ENCODE measurements at regions not wholly inside any gene's neighbourhood (a gene's known extent, or its start where the extent isn't known, plus 50 kb on each side); places are given as distances from the start of the nearest gene placed in this dataset.

- no peak for TF ChIP-seq CTCF (conservative IDR thresholded peaks at IDR 0.05; ENCODE audit: low read depth, low read length)
- H3K4me3 ChIP-seq (ENCODE audit: low read depth, low read length): no peak overlapping the region
- DNase-seq (ENCODE audit: low read depth): peak; percentile 1
These were observed 224.3 kb downstream of the NEDD1 start for GRCh38 chr12:97131220-97131981.

- no peak for DNase-seq (ENCODE audit: low read depth)
- H3K4me3 ChIP-seq (ENCODE audit: low read depth, low read length): no peak overlapping the region
These were observed 225.2 kb downstream of the NEDD1 start for GRCh38 chr12:97132270-97132669.

GRCh38 chr12:97134495-97134894 is 227.4 kb downstream of the NEDD1 start:
- no peak for DNase-seq (ENCODE audit: low read depth)
- H3K4me3 ChIP-seq (ENCODE audit: low read depth, low read length): no peak overlapping the region
- TF ChIP-seq CTCF (conservative IDR thresholded peaks at IDR 0.05; ENCODE audit: low read depth, low read length): no peak

More at GRCh38 chr12:97132270-97132669, 225.2 kb downstream of the NEDD1 start:
- no peak for TF ChIP-seq CTCF (conservative IDR thresholded peaks at IDR 0.05; ENCODE audit: low read depth, low read length)

- DNase-seq (ENCODE audit: low read depth): no peak
- H3K4me3 ChIP-seq (ENCODE audit: low read depth, low read length): no peak overlapping the region
- TF ChIP-seq CTCF (conservative IDR thresholded peaks at IDR 0.05; ENCODE audit: low read depth, low read length): no peak
These were observed 233.3 kb downstream of the NEDD1 start for GRCh38 chr12:97140355-97140754.

- no peak for DNase-seq (ENCODE audit: low read depth)
- no peak overlapping the region for H3K4me3 ChIP-seq (ENCODE audit: low read depth, low read length)
- no peak for TF ChIP-seq CTCF (conservative IDR thresholded peaks at IDR 0.05; ENCODE audit: low read depth, low read length)
These were observed 235.8 kb downstream of the NEDD1 start for GRCh38 chr12:97142737-97143410.

- DNase-seq (ENCODE audit: low read depth): peak; percentile 33
- peak; percentile 69 for TF ChIP-seq CTCF (conservative IDR thresholded peaks at IDR 0.05; ENCODE audit: low read depth, low read length)
- no peak overlapping the region for H3K4me3 ChIP-seq (ENCODE audit: low read depth, low read length)
These were observed 242.0 kb downstream of the NEDD1 start for GRCh38 chr12:97148941-97149559.

Data from choroid plexus epithelial cell (primary cell).